GM21786 (cell line): ENCODE measurements at regions not wholly inside any gene's neighbourhood (a gene's known extent, or its start where the extent isn't known, plus 50 kb on each side); places are given as distances from the start of the nearest gene placed in this dataset.
A peak's percentile ranks its signal among the peaks of the same experiment; 100 is the strongest.
"Not testable (repeated sequence)": the region's sequence is repeated elsewhere in the genome, so short reads cannot be mapped to it uniquely, and the experiment has no call there.

Experiments
- ATAC-seq: cut with Tn5 transposase; IDR thresholded peaks from one replicate; pipeline ENCODE4 v1.9.1; 2021; ENCODE audit not compliant: unreplicated experiment

GRCh38 chr15:32536507-32537172 is 56.6 kb upstream of the GOLGA8N start:
- peak; percentile 81 for ATAC-seq

- peak; percentile 21 for ATAC-seq
Observed at GRCh38 chr15:32536057-32536493, 57.2 kb upstream of the GOLGA8N start.

- not testable (repeated sequence) for ATAC-seq
Observed at GRCh38 chr15:32535150-32535898, 57.9 kb upstream of the GOLGA8N start.

- ATAC-seq: not testable (repeated sequence)
Observed at GRCh38 chr15:32522900-32523299, 67.5 kb upstream of the GOLGA8O start.

GRCh38 chr15:32522421-32522820 is 67.0 kb upstream of the GOLGA8O start:
- not testable (repeated sequence) for ATAC-seq

GRCh38 chr15:32518976-32519375 is 63.5 kb upstream of the GOLGA8O start:
- ATAC-seq: not testable (repeated sequence)

GRCh38 chr15:32518013-32518412 is 62.6 kb upstream of the GOLGA8O start:
- not testable (repeated sequence) for ATAC-seq

- not testable (repeated sequence) for ATAC-seq
Observed at GRCh38 chr15:32516954-32517353, 61.5 kb upstream of the GOLGA8O start.

- not testable (repeated sequence) for ATAC-seq
Observed at GRCh38 chr15:32513378-32513777, 57.9 kb upstream of the GOLGA8O start.

- not testable (repeated sequence) for ATAC-seq
Observed at GRCh38 chr15:32510027-32510426, 54.6 kb upstream of the GOLGA8O start.

- not testable (repeated sequence) for ATAC-seq
Observed at GRCh38 chr15:32508081-32508480, 52.6 kb upstream of the GOLGA8O start.

GRCh38 chr15:32506787-32507186 is 51.4 kb upstream of the GOLGA8O start:
- not testable (repeated sequence) for ATAC-seq

GRCh38 chr15:32505633-32506032 is 50.2 kb upstream of the GOLGA8O start:
- ATAC-seq: not testable (repeated sequence)
